Smooth muscle cell (in vitro differentiated cells): ENCODE measurements at regions not wholly inside any gene's neighbourhood (a gene's known extent, or its start where the extent isn't known, plus 50 kb on each side); places are given as distances from the start of the nearest gene placed in this dataset.

ENCODE experiments used
- DNase-seq: peaks from one replicate; lab custom pipeline; 2025; ENCODE audit not compliant: unreplicated experiment; lab: John Stamatoyannopoulos, UW
- H2AFZ ChIP-seq: fragments of 200-600 bp; sonication (generic); 2 replicates; pipeline ENCODE4 v1.6.0; 2016; ENCODE audit warnings: antibody characterized with exemption, low read depth, mild to moderate bottlenecking
- H3F3A ChIP-seq: fragments of 200-600 bp; sonication (generic); 2 replicates; pipeline ENCODE4 v1.6.0; 2017; ENCODE audit warnings: antibody characterized with exemption, low read depth
- H3K27ac ChIP-seq: fragments of 200-600 bp; sonication (generic); 2 replicates; pipeline ENCODE4 v1.5.1; 2016; ENCODE audit warnings: low read depth, mild to moderate bottlenecking
- H3K27me3 ChIP-seq: fragments of 200-600 bp; sonication (generic); 2 replicates; pipeline ENCODE4 v1.6.1; 2016; ENCODE audit warnings: low read depth, mild to moderate bottlenecking
- H3K36me3 ChIP-seq: fragments of 200-600 bp; sonication (generic); 2 replicates; pipeline ENCODE4 v1.5.1; 2016; ENCODE audit warnings: low read depth
- H3K4me1 ChIP-seq: fragments of 200-600 bp; sonication (generic); 2 replicates; pipeline ENCODE4 v1.5.1; 2016; ENCODE audit warnings: low read depth
- H3K4me2 ChIP-seq: fragments of 200-600 bp; sonication (generic); 2 replicates; pipeline ENCODE4 v1.6.0; 2016; ENCODE audit warnings: mild to moderate bottlenecking
- H3K4me3 ChIP-seq: fragments of 200-600 bp; sonication (generic); 2 replicates; pipeline ENCODE4 v1.5.1; 2016; ENCODE audit warnings: mild to moderate bottlenecking
- H3K79me2 ChIP-seq: fragments of 200-600 bp; sonication (generic); 2 replicates; pipeline ENCODE4 v1.6.0; 2016; ENCODE audit warnings: low read depth, mild to moderate bottlenecking
- H3K9ac ChIP-seq: fragments of 200-600 bp; sonication (generic); 2 replicates; pipeline ENCODE4 v1.6.0; 2016; ENCODE audit warnings: low read depth
- H3K9me3 ChIP-seq: fragments of 200-600 bp; sonication (generic); replicated peaks from 2 replicates; pipeline ENCODE4 v1.5.1; 2016; ENCODE audit warnings: low read depth
- H4K20me1 ChIP-seq: fragments of 200-600 bp; sonication (generic); 2 replicates; pipeline ENCODE4 v1.6.0; 2016; ENCODE audit warnings: low read depth
- WGBS: methylation state at CpG from one replicate; pipeline ENCODE4 v1.1.7; 2016; ENCODE audit warnings: low lambda C conversion rate; 5-methylcytosine and 5-hydroxymethylcytosine counted together
- TF ChIP-seq, protein P1 (sequence below): fragments of 200-600 bp; sonication (generic); IDR thresholded peaks from 2 replicates; pipeline ENCODE4 v1.5.1; 2017; ENCODE audit warnings: borderline replicate concordance, mild to moderate bottlenecking, antibody characterized with exemption; ENCODE audit not compliant: insufficient read depth, poor library complexity, severe bottlenecking

DNA sequence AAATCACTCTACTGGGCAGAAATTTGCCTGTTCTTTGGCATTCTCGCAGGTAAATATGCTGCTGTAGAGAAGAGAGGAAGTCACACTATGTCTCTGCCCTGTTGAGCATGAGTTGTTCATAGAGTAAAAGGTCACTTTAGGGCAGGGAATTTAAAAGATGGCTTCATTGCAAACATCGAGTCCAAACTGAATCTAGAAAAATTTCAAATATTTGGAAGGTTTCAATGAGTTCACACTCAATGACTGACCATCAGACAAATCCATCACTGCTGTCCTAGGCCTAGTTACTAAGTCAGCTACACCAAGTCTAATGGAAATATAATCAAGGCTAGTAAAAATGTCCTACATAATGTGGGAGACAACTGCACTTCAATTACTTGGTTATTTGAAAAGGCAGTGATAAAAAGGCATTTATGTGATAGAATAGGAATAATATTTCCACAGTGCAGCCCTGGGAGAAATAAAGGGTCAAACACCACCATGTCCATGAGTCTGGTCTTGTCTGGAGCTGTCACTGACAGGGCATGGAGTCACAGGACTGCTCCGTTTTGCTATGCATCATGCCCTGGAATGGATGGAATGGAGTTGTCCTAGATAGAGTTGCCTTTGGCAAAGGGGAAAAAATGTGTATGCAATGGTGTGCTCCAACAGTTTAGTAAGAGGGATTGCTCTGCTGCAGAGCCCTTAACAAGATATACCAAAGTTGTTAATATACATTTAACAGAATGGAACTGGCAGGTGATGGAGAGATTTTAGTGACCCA lies 218.5 kb upstream of the DAPK1 start:
- Histone ChIP-seq H3K79me2 (no peaks in the 10 kb centered on the region), H3K9me3 (no peaks in the 10 kb centered on the region), H4K20me1 (no peaks in the 10 kb centered on the region), H3K4me1 (no peaks in the 10 kb centered on the region), H3K4me3 (no peak overlapping the region), H3K27me3 (no peaks in the 10 kb centered on the region), H3F3A (peaks cover 12% of the 10 kb centered on the region), H3K27ac (peak overlapping the region; percentile 77), H3K36me3 (no peaks in the 10 kb centered on the region), H3K9ac (no peak overlapping the region), H2AFZ (no peak overlapping the region), H3K4me2 (peak overlapping the region; percentile 47)
- TF ChIP-seq, protein P1, sequence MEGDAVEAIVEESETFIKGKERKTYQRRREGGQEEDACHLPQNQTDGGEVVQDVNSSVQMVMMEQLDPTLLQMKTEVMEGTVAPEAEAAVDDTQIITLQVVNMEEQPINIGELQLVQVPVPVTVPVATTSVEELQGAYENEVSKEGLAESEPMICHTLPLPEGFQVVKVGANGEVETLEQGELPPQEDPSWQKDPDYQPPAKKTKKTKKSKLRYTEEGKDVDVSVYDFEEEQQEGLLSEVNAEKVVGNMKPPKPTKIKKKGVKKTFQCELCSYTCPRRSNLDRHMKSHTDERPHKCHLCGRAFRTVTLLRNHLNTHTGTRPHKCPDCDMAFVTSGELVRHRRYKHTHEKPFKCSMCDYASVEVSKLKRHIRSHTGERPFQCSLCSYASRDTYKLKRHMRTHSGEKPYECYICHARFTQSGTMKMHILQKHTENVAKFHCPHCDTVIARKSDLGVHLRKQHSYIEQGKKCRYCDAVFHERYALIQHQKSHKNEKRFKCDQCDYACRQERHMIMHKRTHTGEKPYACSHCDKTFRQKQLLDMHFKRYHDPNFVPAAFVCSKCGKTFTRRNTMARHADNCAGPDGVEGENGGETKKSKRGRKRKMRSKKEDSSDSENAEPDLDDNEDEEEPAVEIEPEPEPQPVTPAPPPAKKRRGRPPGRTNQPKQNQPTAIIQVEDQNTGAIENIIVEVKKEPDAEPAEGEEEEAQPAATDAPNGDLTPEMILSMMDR = no peak
- 69% methylated on average over 3 of the region's 3 CpGs for WGBS
- DNase-seq = no peak

DNA sequence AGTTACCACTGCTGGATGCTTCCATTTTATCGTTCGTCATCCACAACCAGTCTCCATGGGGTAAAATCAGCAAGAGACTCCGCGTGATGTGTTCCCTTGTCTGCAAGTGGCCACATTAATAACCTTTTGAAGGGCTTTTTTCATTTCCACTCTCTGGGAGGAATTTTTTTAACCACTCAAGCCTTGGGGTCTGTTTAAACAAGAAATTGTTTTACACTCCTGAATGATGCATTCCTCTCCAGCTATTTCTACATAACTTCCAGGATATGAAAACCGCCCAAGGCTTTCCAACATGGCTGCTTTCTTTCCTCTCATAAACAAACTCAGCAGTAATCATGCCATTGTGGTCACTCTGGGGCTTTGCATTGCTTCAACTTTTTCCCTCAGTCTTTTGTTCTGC lies 217.2 kb upstream of the DAPK1 start:
- no peaks in the 10 kb centered on the region for H3K9me3 ChIP-seq
- no peaks in the 10 kb centered on the region for H3K4me1 ChIP-seq
- WGBS = 44% methylated on average over 5 of the region's 5 CpGs
- H3K27me3 ChIP-seq = no peaks in the 10 kb centered on the region
- no peak overlapping the region for H3K9ac ChIP-seq
- no peak for DNase-seq
- no peak overlapping the region for H3K4me3 ChIP-seq
- TF ChIP-seq, protein P1 = no peak
- H3K4me2 ChIP-seq = peak overlapping the region; percentile 47
- H3K36me3 ChIP-seq = no peaks in the 10 kb centered on the region
- no peak overlapping the region for H2AFZ ChIP-seq
- H3K79me2 ChIP-seq = no peaks in the 10 kb centered on the region
- H4K20me1 ChIP-seq = no peaks in the 10 kb centered on the region
- peak overlapping the region; percentile 77 for H3K27ac ChIP-seq
- peaks cover 12% of the 10 kb centered on the region for H3F3A ChIP-seq

DNA sequence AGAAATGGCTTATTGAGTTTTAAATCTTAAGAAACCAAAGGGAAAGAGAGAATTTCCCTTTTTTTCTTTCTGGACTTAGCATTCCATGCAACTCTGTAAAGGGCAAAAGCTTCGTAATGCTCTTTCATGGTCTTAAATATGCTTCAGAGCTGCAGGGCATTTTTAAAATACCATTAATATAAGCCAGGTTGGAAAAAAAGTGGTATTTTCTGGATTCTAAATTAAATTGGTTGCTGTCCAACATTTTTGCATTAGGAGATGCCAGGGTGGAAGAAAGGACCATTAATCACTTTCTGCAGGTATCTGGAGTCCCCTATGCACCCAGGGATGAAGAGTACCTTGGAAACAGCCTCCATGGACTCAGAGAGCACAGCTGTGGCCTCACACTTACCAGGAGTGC lies 215.1 kb upstream of the DAPK1 start:
- Histone ChIP-seq H2AFZ (no peak overlapping the region), H4K20me1 (no peaks in the 10 kb centered on the region), H3F3A (peaks cover 12% of the 10 kb centered on the region), H3K9ac (no peak overlapping the region), H3K27ac (no peak overlapping the region), H3K9me3 (no peaks in the 10 kb centered on the region), H3K36me3 (no peaks in the 10 kb centered on the region), H3K4me3 (no peak overlapping the region), H3K4me2 (peak overlapping the region; percentile 22), H3K4me1 (no peaks in the 10 kb centered on the region), H3K79me2 (no peaks in the 10 kb centered on the region), H3K27me3 (no peaks in the 10 kb centered on the region)
- no peak for DNase-seq
- TF ChIP-seq, protein P1 = no peak
- WGBS = 30% methylated on average over 1 of the region's 1 CpG

DNA sequence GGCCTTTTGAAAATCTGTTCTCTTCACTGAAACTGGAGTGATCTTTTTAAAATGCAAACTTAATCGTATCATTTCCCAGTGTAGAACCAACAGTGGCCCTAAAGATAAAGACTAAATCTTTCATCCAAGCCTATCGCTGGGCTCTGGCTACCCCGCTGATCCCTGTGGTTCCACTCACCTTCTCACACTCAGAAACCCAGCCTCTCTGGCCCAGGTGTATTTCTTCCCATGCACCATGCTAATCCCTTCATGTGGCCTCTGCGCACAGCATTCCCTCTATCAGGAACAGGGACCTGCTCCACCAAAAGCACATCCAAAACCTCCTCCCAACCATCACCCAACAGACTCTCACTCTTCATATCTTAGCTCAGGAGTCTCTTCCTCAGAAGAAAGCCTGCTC lies 214.1 kb upstream of the DAPK1 start:
- WGBS = 99% methylated on average over 4 of the region's 4 CpGs
- Histone ChIP-seq H3K4me1 (no peaks in the 10 kb centered on the region), H3K36me3 (no peaks in the 10 kb centered on the region), H3K9ac (no peak overlapping the region), H3K27me3 (no peaks in the 10 kb centered on the region), H3K27ac (no peak overlapping the region), H3F3A (peaks cover 12% of the 10 kb centered on the region), H3K4me3 (no peak overlapping the region), H2AFZ (no peak overlapping the region), H4K20me1 (no peaks in the 10 kb centered on the region), H3K79me2 (no peaks in the 10 kb centered on the region), H3K9me3 (no peaks in the 10 kb centered on the region), H3K4me2 (no peak overlapping the region)
- no peak for DNase-seq
- TF ChIP-seq, protein P1 = no peak
